ENCODE measurements at regions not wholly inside any gene's neighbourhood (a gene's known extent, or its start where the extent isn't known, plus 50 kb on each side); places are given as distances from the start of the nearest gene placed in this dataset.

DNA sequence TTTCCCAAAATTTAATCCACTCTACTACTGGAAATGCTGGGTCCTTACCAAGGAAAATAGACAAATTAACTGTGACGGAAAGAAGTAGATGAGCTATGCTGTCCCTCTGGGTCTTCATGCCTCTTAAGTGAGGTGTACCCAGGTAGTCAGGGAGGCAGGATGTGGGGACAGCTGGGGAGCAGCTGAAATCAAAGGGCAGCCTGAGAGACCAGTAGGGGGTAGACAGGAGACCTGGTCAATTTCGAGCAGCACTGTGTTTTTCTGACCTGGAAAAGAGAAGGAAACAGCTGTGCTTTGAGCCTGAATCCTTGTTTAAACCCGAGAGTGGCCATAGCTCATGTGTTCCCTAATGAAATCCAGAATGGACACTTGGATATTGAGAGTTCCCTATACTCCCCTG, 587.3 kb downstream of the EFNB2 start:
- H3K4me1 ChIP-seq (ENCODE audit: insufficient read depth, low read length, severe bottlenecking) = no peaks in the 10 kb centered on the region
- H3K27ac ChIP-seq (ENCODE audit: low read depth, low read length, poor library complexity, severe bottlenecking) = no peak overlapping the region
- TF ChIP-seq EZH2 (IDR thresholded peaks at IDR 0.05; ENCODE audit: borderline replicate concordance, low read length) = no peak
- TF ChIP-seq, protein P1, sequence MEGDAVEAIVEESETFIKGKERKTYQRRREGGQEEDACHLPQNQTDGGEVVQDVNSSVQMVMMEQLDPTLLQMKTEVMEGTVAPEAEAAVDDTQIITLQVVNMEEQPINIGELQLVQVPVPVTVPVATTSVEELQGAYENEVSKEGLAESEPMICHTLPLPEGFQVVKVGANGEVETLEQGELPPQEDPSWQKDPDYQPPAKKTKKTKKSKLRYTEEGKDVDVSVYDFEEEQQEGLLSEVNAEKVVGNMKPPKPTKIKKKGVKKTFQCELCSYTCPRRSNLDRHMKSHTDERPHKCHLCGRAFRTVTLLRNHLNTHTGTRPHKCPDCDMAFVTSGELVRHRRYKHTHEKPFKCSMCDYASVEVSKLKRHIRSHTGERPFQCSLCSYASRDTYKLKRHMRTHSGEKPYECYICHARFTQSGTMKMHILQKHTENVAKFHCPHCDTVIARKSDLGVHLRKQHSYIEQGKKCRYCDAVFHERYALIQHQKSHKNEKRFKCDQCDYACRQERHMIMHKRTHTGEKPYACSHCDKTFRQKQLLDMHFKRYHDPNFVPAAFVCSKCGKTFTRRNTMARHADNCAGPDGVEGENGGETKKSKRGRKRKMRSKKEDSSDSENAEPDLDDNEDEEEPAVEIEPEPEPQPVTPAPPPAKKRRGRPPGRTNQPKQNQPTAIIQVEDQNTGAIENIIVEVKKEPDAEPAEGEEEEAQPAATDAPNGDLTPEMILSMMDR (IDR thresholded peaks at IDR 0.05; ENCODE audit: low read length) = no peak
- H3K4me2 ChIP-seq (ENCODE audit: low read length) = no peak overlapping the region
- H3K79me2 ChIP-seq (ENCODE audit: insufficient read depth, low read length) = no peaks in the 10 kb centered on the region
- H3K9me3 ChIP-seq (ENCODE audit: low read length) = no peaks in the 10 kb centered on the region
- H3K27me3 ChIP-seq (ENCODE audit: insufficient read depth, low read length) = no peaks in the 10 kb centered on the region
- no peak overlapping the region for H3K4me3 ChIP-seq (ENCODE audit: low read depth, low read length, poor library complexity, severe bottlenecking)
- no peak overlapping the region for H2AFZ ChIP-seq (ENCODE audit: low read length)
- H3K36me3 ChIP-seq (ENCODE audit: insufficient read depth, low read length) = no peaks in the 10 kb centered on the region
- H3F3A ChIP-seq (ENCODE audit: insufficient read depth, low read length) = no peaks in the 10 kb centered on the region
- H4K20me1 ChIP-seq (ENCODE audit: insufficient read depth, low read length) = no peaks in the 10 kb centered on the region
- no peak overlapping the region for H3K9ac ChIP-seq (ENCODE audit: low read length)
- H3K9me2 ChIP-seq (ENCODE audit: low read depth, low read length) = no peaks in the 10 kb centered on the region

DNA sequence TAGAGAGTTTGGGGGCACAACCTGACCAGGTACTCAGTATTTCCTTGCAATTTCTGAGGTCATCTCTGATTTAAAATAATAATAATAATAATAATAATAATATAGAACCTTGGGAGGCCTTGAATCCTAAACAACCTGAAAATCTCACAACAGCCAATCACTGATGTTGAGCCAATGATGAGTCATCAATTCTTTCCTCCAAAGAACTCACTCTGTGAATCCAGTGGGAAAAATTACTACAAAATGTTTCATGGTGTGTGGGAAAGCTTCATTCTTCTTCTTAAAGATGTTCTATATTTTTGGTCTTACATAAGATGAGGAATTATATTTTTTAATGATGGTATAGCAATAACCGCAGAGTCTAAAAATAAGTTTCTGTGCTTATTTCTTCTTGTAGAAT, 594.6 kb downstream of the EFNB2 start:
- Histone ChIP-seq H3K79me2 (ENCODE audit: insufficient read depth, low read length) (no peaks in the 10 kb centered on the region), H3K9me3 (ENCODE audit: low read length) (no peaks in the 10 kb centered on the region), H3F3A (ENCODE audit: insufficient read depth, low read length) (no peaks in the 10 kb centered on the region), H3K27me3 (ENCODE audit: insufficient read depth, low read length) (no peaks in the 10 kb centered on the region), H3K4me1 (ENCODE audit: insufficient read depth, low read length, severe bottlenecking) (no peaks in the 10 kb centered on the region), H3K27ac (ENCODE audit: low read depth, low read length, poor library complexity, severe bottlenecking) (no peak overlapping the region), H4K20me1 (ENCODE audit: insufficient read depth, low read length) (no peaks in the 10 kb centered on the region), H3K36me3 (ENCODE audit: insufficient read depth, low read length) (no peaks in the 10 kb centered on the region), H3K9ac (ENCODE audit: low read length) (no peak overlapping the region), H3K4me2 (ENCODE audit: low read length) (no peak overlapping the region), H3K4me3 (ENCODE audit: low read depth, low read length, poor library complexity, severe bottlenecking) (no peak overlapping the region), H2AFZ (ENCODE audit: low read length) (no peak overlapping the region), H3K9me2 (ENCODE audit: low read depth, low read length) (no peaks in the 10 kb centered on the region; the same call in 1 of the 2 replicates)
- no peak for TF ChIP-seq EZH2 (IDR thresholded peaks at IDR 0.05; ENCODE audit: borderline replicate concordance, low read length)
- TF ChIP-seq, protein P1 (IDR thresholded peaks at IDR 0.05; ENCODE audit: low read length) = no peak

DNA sequence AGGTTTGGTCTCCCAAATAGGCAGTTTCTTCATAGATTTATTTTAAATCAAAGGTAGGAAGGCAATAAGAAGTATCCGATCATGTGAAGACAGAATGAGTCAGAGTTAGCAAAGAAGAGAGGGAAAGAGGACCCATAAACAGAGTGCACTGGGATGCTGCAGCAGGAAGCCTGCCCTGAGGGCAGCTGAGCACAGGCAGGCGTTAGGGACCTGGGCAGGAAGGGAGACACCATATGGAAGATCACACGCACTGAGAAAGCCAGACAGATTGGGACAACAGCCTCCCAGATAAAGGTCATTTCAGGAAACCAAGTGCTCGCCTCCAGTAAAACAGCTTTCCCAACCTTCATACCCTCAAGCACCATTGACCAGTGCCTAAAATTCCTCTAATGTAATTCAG, 598.0 kb downstream of the EFNB2 start:
- H3K79me2 ChIP-seq (ENCODE audit: insufficient read depth, low read length) = no peaks in the 10 kb centered on the region
- no peaks in the 10 kb centered on the region for H3K4me1 ChIP-seq (ENCODE audit: insufficient read depth, low read length, severe bottlenecking)
- H3K9ac ChIP-seq (ENCODE audit: low read length) = no peak overlapping the region
- H3K27me3 ChIP-seq (ENCODE audit: insufficient read depth, low read length) = no peaks in the 10 kb centered on the region
- H3K4me2 ChIP-seq (ENCODE audit: low read length) = no peak overlapping the region
- no peaks in the 10 kb centered on the region for H3K9me3 ChIP-seq (ENCODE audit: low read length)
- no peaks in the 10 kb centered on the region; the same call in 1 of the 2 replicates for H3K9me2 ChIP-seq (ENCODE audit: low read depth, low read length)
- no peak overlapping the region for H3K27ac ChIP-seq (ENCODE audit: low read depth, low read length, poor library complexity, severe bottlenecking)
- H4K20me1 ChIP-seq (ENCODE audit: insufficient read depth, low read length) = no peaks in the 10 kb centered on the region
- no peaks in the 10 kb centered on the region for H3F3A ChIP-seq (ENCODE audit: insufficient read depth, low read length)
- H2AFZ ChIP-seq (ENCODE audit: low read length) = no peak overlapping the region
- H3K4me3 ChIP-seq (ENCODE audit: low read depth, low read length, poor library complexity, severe bottlenecking) = no peak overlapping the region
- TF ChIP-seq, protein P1 (IDR thresholded peaks at IDR 0.05; ENCODE audit: low read length) = no peak
- no peak for TF ChIP-seq EZH2 (IDR thresholded peaks at IDR 0.05; ENCODE audit: borderline replicate concordance, low read length)
- no peaks in the 10 kb centered on the region for H3K36me3 ChIP-seq (ENCODE audit: insufficient read depth, low read length)
